ENCODE measurements at regions not wholly inside any gene's neighbourhood (a gene's known extent, or its start where the extent isn't known, plus 50 kb on each side); places are given as distances from the start of the nearest gene placed in this dataset.

- DNase-seq (ENCODE audit: low read depth, low spot score), result no peak
These were observed 291.2 kb downstream of the BRINP1 start for GRCh38 chr9:119078015-119078414.

GRCh38 chr9:119083673-119084072 is 285.6 kb downstream of the BRINP1 start:
- no peak for DNase-seq (ENCODE audit: low read depth, low spot score)

DNA sequence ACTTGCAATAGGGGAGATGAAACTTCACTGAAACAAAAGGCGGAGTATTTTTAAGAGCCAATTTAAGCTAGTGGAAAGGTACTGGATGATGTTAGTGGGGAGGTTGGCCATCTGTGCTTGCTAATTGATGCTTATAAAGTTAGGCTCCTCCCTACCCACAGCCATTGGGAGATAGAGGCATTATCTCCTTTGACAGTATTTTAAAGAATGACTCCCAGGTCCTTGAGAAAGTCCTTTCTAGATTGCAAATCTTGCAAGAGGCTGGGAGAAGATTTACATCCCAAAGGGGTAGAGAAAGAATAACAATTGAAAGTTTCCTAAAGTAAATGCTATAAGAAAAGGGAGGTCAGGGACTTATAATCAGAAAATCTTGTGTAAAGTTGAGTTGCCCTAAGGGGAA is 282.6 kb downstream of the BRINP1 start:
- peak; percentile 60 for DNase-seq (ENCODE audit: low read depth, low spot score)

DNA sequence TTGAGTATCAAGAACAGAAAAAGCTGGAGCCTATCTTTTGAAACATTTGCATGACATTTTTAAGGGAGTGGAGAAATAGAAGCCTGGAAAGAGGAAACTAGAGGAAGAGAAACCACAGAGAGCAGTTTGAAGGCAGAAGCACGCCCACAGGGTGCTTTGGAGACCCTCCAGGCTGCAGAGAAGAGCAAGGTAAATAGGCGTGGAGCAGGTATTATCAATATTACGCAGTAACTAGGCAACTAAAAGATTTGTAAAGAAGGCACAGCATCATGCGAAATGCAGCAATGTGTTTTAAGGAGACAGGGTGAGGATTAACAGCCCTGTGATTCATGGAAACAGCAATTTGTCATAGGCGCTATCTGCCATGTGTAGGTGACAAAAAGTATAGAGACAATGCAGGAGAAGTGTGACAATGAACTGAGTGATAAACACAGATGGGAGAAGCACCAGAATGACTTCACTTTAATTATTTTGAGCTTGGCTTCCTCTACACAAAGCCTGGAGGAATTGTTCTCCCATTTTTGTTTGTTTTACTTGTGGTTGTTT is 281.2 kb downstream of the BRINP1 start:
- no peak for DNase-seq (ENCODE audit: low read depth, low spot score)

DNA sequence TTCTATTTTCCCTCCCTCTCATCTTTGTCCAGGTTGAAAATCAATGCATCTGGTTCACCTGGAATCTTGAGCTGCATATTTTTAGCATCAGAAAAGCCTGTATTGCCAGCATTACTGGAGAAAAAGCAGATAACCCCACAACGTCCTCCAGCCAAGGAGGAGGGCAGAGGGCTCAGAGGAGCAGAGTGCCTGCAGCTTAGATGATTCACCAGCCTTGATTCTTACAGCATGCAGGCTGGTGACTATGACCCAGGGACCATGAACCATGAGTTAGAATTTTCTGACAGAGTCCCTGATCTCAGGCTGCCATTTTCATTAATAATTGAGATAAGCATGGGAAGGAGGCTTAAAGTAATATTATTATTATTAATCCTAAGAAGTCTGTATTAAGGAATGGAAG is 278.2 kb downstream of the BRINP1 start:
- no peak for DNase-seq (ENCODE audit: low read depth, low spot score)

DNA sequence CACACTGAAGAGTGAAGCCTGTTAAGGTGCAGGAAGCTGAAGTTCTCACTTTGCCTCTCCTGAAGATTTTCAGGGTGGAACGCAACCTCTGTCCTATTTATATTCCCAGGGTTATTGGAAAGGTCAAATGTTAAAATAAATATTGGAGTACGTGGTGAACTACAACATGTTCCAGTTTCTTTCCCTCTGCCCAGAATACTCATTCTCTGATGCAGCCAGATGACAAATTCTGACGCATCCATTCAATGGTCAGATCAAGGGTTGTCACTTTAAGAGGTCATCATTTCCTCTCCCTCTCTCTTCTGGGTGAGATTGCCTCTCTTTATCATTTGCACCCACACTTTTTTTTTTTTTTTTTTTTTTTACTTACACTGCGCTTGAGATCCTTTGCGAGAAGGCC is 277.1 kb downstream of the BRINP1 start:
- no peak for DNase-seq (ENCODE audit: low read depth, low spot score)

- no peak for DNase-seq (ENCODE audit: low read depth, low spot score)
These were observed 275.1 kb downstream of the BRINP1 start for GRCh38 chr9:119094086-119094485.

DNA sequence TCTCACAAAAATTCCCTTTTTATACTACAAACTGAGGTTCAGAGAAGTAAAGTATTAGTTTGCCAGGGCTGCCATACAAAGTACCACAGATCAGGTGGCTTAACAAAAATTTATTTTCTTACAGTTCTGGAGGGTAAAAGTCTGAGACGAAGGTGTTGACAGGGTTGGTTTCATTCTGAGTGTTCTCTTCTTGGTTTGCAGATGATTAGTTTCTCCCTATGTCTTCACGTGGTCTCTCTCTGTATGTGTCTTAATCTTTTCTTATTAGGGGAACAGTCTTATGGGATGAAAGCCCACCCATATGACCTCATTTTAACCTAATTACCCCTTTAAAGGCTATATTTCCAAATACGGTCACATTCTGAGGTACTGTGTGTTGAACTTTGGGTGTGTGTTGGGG is 274.2 kb downstream of the BRINP1 start:
- no peak for DNase-seq (ENCODE audit: low read depth, low spot score)

GRCh38 chr9:119101048-119101447 is 268.2 kb downstream of the BRINP1 start:
- DNase-seq (ENCODE audit: low read depth, low spot score), result no peak

GRCh38 chr9:119114681-119115080 is 254.6 kb downstream of the BRINP1 start:
- DNase-seq (ENCODE audit: low read depth, low spot score), result peak; percentile 35

All from iPS DF 19.7 (cell line).